ENCODE measurements at regions not wholly inside any gene's neighbourhood (a gene's known extent, or its start where the extent isn't known, plus 50 kb on each side); places are given as distances from the start of the nearest gene placed in this dataset.

DNA sequence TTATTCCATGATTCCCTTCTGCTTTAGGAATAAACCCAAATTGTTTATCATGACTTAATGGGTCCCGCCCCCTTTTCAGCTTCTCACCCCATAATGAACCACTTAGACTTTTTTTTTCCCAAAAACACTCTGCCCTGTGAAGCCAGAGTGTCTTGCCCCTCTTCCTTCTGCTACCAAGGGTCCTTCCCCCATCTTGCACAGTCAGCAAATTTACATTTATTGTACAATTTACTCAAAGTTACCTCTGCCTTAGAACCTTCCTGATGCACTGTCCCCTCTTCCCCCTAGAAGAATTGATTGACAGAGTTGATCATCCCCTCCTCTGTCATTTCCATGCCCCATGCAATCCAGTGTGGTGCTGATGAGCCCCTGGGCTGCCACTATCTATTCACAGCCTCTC, 101.5 kb upstream of the PPP2R3A start:
- Histone ChIP-seq H3K4me3 (ENCODE audit: insufficient read length, low read depth) (no peak overlapping the region), H3K36me3 (ENCODE audit: insufficient read depth, insufficient read length, low read length) (no peaks in the 10 kb centered on the region), H3K9me3 (ENCODE audit: insufficient read depth, low read length) (no peaks in the 10 kb centered on the region; the same call in 1 of the 2 replicates), H3K27me3 (ENCODE audit: insufficient read depth, insufficient read length) (no peaks in the 10 kb centered on the region), H3K4me1 (ENCODE audit: insufficient read depth, insufficient read length) (no peaks in the 10 kb centered on the region), H3K9ac (ENCODE audit: insufficient read length, low read depth) (no peak overlapping the region)
- TF ChIP-seq YY1 (IDR thresholded peaks at IDR 0.05; ENCODE audit: insufficient read depth, insufficient read length) (no peak), ZNF274 (IDR thresholded peaks at IDR 0.05; ENCODE audit: low read depth, low read length) (no peak), SUZ12 (IDR thresholded peaks at IDR 0.05; ENCODE audit: extremely low read depth, insufficient read depth, insufficient read length) (no peak)
- DNase-seq (ENCODE audit: low read depth, low spot score) = no peak

DNA sequence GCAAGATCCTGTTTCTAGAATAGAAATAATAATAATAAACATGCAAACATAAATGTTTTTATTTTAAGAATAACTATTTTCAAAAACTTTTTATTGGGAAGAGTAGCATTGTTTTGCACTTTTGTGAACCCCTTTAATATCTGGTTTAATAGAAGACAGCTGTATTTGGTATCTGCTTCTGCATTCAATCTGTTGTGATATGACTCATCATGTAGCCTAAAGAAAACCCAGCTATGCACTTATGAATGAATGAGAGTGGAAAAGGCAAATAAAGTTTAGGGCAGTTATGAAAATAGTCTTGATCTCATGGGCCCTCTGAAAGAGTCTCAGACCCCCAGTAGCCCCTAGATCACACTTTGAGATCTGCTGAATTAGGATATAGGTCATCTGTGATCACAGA, 100.4 kb upstream of the PPP2R3A start:
- DNase-seq (ENCODE audit: low read depth, low spot score) = no peak
- TF ChIP-seq YY1 (IDR thresholded peaks at IDR 0.05; ENCODE audit: insufficient read depth, insufficient read length) (no peak), ZNF274 (IDR thresholded peaks at IDR 0.05; ENCODE audit: low read depth, low read length) (no peak), SUZ12 (IDR thresholded peaks at IDR 0.05; ENCODE audit: extremely low read depth, insufficient read depth, insufficient read length) (no peak)
- H3K36me3 ChIP-seq (ENCODE audit: insufficient read depth, insufficient read length, low read length) = no peaks in the 10 kb centered on the region
- H3K4me1 ChIP-seq (ENCODE audit: insufficient read depth, insufficient read length) = no peaks in the 10 kb centered on the region
- no peaks in the 10 kb centered on the region; the same call in 1 of the 2 replicates for H3K9me3 ChIP-seq (ENCODE audit: insufficient read depth, low read length)
- H3K9ac ChIP-seq (ENCODE audit: insufficient read length, low read depth) = no peak overlapping the region
- H3K27me3 ChIP-seq (ENCODE audit: insufficient read depth, insufficient read length) = no peaks in the 10 kb centered on the region
- H3K4me3 ChIP-seq (ENCODE audit: insufficient read length, low read depth) = no peak overlapping the region

DNA sequence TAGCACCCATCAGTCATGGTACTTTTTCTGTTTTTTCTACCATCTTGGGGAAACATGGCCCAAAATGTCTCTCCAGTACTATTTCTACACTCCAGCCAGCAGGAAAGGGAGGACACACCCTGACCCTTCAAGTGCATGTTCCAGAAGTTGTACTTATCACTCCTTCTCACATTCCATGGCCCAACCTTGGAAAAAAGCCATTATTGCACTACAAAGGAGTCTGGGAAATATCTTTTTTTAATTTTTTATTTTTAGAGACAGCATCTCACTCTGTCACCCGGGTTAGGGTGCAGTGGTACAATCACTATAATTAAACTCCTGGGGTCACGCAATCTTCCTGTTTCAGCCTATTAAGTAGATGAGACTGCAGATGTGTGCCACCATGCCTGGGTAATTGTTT, 100.0 kb upstream of the PPP2R3A start:
- no peaks in the 10 kb centered on the region for H3K27me3 ChIP-seq (ENCODE audit: insufficient read depth, insufficient read length)
- no peaks in the 10 kb centered on the region for H3K36me3 ChIP-seq (ENCODE audit: insufficient read depth, insufficient read length, low read length)
- H3K4me3 ChIP-seq (ENCODE audit: insufficient read length, low read depth) = no peak overlapping the region
- H3K9ac ChIP-seq (ENCODE audit: insufficient read length, low read depth) = no peak overlapping the region
- no peaks in the 10 kb centered on the region; the same call in 1 of the 2 replicates for H3K9me3 ChIP-seq (ENCODE audit: insufficient read depth, low read length)
- H3K4me1 ChIP-seq (ENCODE audit: insufficient read depth, insufficient read length) = no peaks in the 10 kb centered on the region
- no peak for TF ChIP-seq YY1 (IDR thresholded peaks at IDR 0.05; ENCODE audit: insufficient read depth, insufficient read length)
- TF ChIP-seq SUZ12 (IDR thresholded peaks at IDR 0.05; ENCODE audit: extremely low read depth, insufficient read depth, insufficient read length) = no peak
- TF ChIP-seq ZNF274 (IDR thresholded peaks at IDR 0.05; ENCODE audit: low read depth, low read length) = no peak
- no peak for DNase-seq (ENCODE audit: low read depth, low spot score)

DNA sequence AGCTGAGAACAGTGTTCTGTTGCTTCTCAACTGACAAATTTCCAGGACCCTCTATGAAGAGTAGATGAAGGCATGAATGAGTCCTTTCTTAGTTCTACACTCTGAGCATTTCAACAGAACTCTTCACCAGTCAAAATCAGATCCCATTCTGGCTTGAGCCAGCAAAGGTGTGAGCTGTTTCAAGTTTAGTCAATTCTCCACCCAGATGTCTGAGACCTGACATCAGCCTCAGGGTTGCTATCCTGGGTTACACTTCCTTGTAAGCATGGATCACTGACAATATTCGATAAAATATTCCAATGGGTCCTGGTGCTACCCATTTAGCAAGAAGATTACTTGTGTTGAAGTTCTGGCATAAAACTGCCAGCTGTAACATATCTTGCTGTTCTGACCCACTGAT, 97.6 kb upstream of the PPP2R3A start:
- Histone ChIP-seq H3K4me1 (ENCODE audit: insufficient read depth, insufficient read length) (no peaks in the 10 kb centered on the region), H3K27me3 (ENCODE audit: insufficient read depth, insufficient read length) (no peaks in the 10 kb centered on the region), H3K36me3 (ENCODE audit: insufficient read depth, insufficient read length, low read length) (no peaks in the 10 kb centered on the region), H3K9me3 (ENCODE audit: insufficient read depth, low read length) (no peaks in the 10 kb centered on the region; the same call in 1 of the 2 replicates), H3K4me3 (ENCODE audit: insufficient read length, low read depth) (no peak overlapping the region), H3K9ac (ENCODE audit: insufficient read length, low read depth) (no peak overlapping the region)
- TF ChIP-seq SUZ12 (IDR thresholded peaks at IDR 0.05; ENCODE audit: extremely low read depth, insufficient read depth, insufficient read length) (no peak), ZNF274 (IDR thresholded peaks at IDR 0.05; ENCODE audit: low read depth, low read length) (no peak), YY1 (IDR thresholded peaks at IDR 0.05; ENCODE audit: insufficient read depth, insufficient read length) (no peak)
- no peak for DNase-seq (ENCODE audit: low read depth, low spot score)

DNA sequence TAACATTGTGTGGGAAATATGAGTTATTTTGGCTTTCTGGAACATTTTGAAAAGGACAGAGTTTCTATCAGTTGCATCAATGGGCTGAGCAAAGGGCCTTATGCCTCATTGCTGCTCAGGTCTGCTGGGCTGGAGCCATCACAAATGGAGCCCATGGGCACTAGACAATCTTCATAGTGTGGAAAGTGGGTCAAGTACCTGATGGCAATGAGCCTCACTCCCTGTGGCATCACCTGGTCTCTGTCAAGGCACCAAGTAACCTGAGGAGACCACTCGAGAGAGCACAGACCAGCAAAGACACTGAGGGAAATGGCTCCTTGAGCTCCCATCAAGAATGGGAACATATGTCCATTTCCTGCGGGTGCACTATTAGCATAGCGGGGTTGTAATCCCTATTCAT, 96.7 kb upstream of the PPP2R3A start:
- H3K36me3 ChIP-seq (ENCODE audit: insufficient read depth, insufficient read length, low read length) = no peaks in the 10 kb centered on the region
- H3K27me3 ChIP-seq (ENCODE audit: insufficient read depth, insufficient read length) = no peaks in the 10 kb centered on the region
- no peak overlapping the region for H3K9ac ChIP-seq (ENCODE audit: insufficient read length, low read depth)
- no peak for TF ChIP-seq SUZ12 (IDR thresholded peaks at IDR 0.05; ENCODE audit: extremely low read depth, insufficient read depth, insufficient read length)
- TF ChIP-seq YY1 (IDR thresholded peaks at IDR 0.05; ENCODE audit: insufficient read depth, insufficient read length) = no peak
- no peak for TF ChIP-seq ZNF274 (IDR thresholded peaks at IDR 0.05; ENCODE audit: low read depth, low read length)
- H3K4me3 ChIP-seq (ENCODE audit: insufficient read length, low read depth) = no peak overlapping the region
- peaks cover 5% of the 10 kb centered on the region for H3K9me3 ChIP-seq (ENCODE audit: insufficient read depth, low read length)
- H3K4me1 ChIP-seq (ENCODE audit: insufficient read depth, insufficient read length) = no peaks in the 10 kb centered on the region
- DNase-seq (ENCODE audit: low read depth, low spot score) = no peak

DNA sequence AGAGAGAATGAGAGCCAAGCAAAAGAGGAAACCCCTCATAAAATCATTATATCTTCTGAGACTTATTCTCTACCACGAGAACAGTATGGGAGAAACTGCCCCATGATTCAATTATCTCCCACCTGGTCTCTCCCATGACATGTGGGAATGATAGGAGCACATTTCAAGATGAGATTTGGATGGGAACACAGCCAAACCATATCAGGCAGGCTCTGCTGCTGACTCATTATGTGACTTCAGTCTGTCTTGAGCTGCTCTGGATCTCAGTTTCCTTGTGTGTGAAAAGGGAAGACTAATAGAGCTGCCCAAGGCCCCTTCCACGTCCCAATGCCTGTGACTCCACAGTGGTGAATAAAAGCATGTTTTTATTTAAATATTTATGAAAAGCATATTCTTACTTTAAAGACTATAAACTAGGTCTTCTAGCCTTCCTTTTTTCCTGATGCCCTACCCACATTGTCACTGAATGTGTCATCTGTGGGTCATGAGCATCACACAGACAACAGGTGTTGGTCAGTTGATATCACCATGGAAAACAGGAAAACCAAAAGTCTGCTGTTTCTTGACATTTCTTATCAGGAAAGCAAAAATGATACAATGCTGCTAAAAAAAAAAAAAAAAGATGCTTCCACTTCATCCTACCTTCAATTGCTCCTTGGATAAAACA, 96.0 kb upstream of the PPP2R3A start:
- no peak for TF ChIP-seq YY1 (IDR thresholded peaks at IDR 0.05; ENCODE audit: insufficient read depth, insufficient read length)
- TF ChIP-seq ZNF274 (IDR thresholded peaks at IDR 0.05; ENCODE audit: low read depth, low read length) = no peak
- no peak for TF ChIP-seq SUZ12 (IDR thresholded peaks at IDR 0.05; ENCODE audit: extremely low read depth, insufficient read depth, insufficient read length)

DNA sequence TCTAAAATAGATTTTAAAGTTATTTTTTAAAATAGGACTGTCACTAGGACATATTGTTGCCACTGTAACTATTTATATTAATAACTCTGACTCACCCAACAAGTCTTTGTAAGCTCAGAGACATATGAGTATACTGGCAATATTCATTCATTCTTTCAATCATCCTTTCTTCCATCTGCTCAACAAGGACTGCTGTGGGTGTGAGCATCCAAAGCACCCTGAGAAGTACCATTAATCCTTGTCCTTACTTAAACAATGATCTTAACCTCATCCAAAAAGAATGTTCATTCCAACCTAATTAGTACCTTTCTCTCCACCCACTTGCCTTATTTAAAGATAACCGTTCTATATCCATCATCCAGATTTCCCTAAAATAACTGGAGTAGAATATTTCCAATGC, 94.2 kb upstream of the PPP2R3A start:
- H3K36me3 ChIP-seq (ENCODE audit: insufficient read depth, insufficient read length, low read length) = no peaks in the 10 kb centered on the region
- no peak for DNase-seq (ENCODE audit: low read depth, low spot score)

More for the DNA sequence above, 96.0 kb upstream of the PPP2R3A start:
- Histone ChIP-seq H3K4me1 (ENCODE audit: insufficient read depth, insufficient read length) (no peaks in the 10 kb centered on the region), H3K9ac (ENCODE audit: insufficient read length, low read depth) (no peak overlapping the region), H3K9me3 (ENCODE audit: insufficient read depth, low read length) (peaks cover 13% of the 10 kb centered on the region), H3K4me3 (ENCODE audit: insufficient read length, low read depth) (no peak overlapping the region), H3K36me3 (ENCODE audit: insufficient read depth, insufficient read length, low read length) (no peaks in the 10 kb centered on the region), H3K27me3 (ENCODE audit: insufficient read depth, insufficient read length) (no peaks in the 10 kb centered on the region)
- no peak for DNase-seq (ENCODE audit: low read depth, low spot score)

More for the DNA sequence above, 94.2 kb upstream of the PPP2R3A start:
- Histone ChIP-seq H3K27me3 (ENCODE audit: insufficient read depth, insufficient read length) (no peaks in the 10 kb centered on the region), H3K9ac (ENCODE audit: insufficient read length, low read depth) (no peak overlapping the region), H3K4me3 (ENCODE audit: insufficient read length, low read depth) (no peak overlapping the region), H3K9me3 (ENCODE audit: insufficient read depth, low read length) (peaks cover 13% of the 10 kb centered on the region), H3K4me1 (ENCODE audit: insufficient read depth, insufficient read length) (no peaks in the 10 kb centered on the region)
- TF ChIP-seq SUZ12 (IDR thresholded peaks at IDR 0.05; ENCODE audit: extremely low read depth, insufficient read depth, insufficient read length) (no peak), YY1 (IDR thresholded peaks at IDR 0.05; ENCODE audit: insufficient read depth, insufficient read length) (no peak), ZNF274 (IDR thresholded peaks at IDR 0.05; ENCODE audit: low read depth, low read length) (no peak)

Measured in NT2/D1 (cell line).